Dedifferentiated amniotic fluid mesenchymal stem cell (primary cell): ENCODE measurements at regions not wholly inside any gene's neighbourhood (a gene's known extent, or its start where the extent isn't known, plus 50 kb on each side); places are given as distances from the start of the nearest gene placed in this dataset.
"Not testable (repeated sequence)": the region's sequence is repeated elsewhere in the genome, so short reads cannot be mapped to it uniquely, and the experiment has no call there.

Source experiments
- DNase-seq: peaks from one replicate; pipeline ENCODE4 v3.0.0-alpha.2; 2016; ENCODE audit errors: extremely low spot score

- DNase-seq: no peak
These were observed 286.0 kb upstream of the DEPDC1 start for GRCh38 chr1:68782890-68783289.

- no peak for DNase-seq
These were observed 288.4 kb upstream of the DEPDC1 start for GRCh38 chr1:68785328-68785727.

DNA sequence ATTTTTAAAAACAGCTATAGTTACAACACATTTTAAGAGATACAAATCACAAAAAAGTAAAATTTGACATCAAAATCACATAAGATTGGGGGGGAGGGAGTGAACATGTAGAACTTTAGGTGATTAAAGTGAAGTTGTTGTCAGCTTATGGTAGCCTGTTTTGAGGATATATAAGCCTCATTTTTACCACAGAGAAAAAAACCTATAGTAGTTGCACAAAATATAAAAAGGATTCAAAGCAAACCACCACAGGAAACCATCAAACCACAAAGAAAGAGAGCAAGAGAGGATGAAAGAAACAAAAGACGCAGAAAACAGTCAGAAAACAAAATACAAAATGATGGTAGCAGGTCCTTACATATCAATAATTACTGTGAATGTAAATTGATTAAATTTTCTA lies 291.9 kb upstream of the DEPDC1 start:
- DNase-seq: no peak

GRCh38 chr1:68791800-68792199 lies 294.9 kb upstream of the DEPDC1 start:
- DNase-seq: no peak

- no peak for DNase-seq
These were observed 299.1 kb upstream of the DEPDC1 start for GRCh38 chr1:68795956-68796355.

DNA sequence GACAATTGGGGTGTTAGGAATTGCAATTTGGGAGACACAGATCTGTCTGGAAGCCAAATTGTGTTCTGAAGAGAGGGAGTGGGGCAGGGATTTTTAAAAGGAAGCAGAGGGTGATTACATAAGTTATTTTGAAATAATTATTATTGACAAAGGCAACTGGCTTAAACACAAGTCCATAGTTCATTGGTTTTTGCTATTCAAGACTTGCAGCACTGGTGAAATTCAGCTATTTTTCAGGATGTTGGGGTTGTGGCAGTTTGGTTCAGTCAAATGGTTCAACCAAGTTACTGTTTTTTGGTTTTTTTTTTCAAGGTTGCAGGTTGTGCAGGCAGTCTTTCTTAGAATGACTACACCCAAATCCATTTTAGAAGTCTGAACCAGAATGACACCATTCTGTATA lies 300.0 kb upstream of the DEPDC1 start:
- DNase-seq: no peak

- DNase-seq: no peak
These were observed 301.2 kb upstream of the DEPDC1 start for GRCh38 chr1:68798071-68798470.

GRCh38 chr1:68799096-68799495 lies 302.2 kb upstream of the DEPDC1 start:
- no peak for DNase-seq

- no peak for DNase-seq
These were observed 303.3 kb upstream of the DEPDC1 start for GRCh38 chr1:68800182-68800581.

DNA sequence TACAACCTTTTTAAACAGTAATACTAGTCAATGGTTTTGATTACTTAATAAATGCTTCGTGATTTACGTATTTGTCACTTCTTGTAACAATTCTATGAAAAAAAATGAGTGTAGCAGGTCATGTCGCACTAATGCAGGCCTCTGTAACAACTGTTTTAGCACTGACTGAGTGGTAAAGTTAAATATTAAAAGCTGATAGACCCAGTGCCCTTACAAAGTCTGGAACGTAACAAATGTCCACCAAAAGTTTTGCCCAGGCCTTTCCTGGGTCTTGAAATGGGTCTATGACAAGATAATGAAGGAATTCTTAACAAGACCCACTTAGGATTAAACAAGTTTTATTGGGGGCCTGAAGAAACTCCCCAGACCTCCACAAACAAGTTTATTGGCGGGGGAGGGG lies 304.6 kb upstream of the DEPDC1 start:
- no peak for DNase-seq

DNA sequence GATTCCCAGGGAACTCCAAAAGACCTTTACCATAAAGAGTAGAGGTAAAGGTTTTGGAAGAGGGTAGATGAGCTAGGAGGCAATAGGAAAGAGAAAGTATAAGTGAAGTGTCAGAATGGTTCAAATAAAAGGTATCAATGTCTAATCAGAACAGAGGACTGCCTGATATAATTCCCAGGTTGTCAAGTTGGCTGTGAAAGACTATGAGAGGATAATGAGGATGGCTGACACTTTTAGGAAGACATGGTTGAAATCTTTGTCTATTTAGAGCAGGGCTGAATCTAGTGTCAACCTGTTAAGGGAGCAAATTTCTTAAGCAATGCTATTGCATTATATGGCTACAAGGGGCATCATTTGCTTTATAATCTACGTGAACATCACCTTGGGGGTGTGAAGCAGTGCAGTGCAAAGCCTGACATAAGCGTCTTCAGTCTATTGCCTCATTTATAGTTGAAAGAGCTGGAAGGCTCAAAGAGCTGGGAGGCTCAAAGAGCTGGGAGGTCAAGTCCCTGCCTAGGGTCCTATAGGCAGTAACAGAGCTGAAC lies 308.3 kb upstream of the DEPDC1 start:
- DNase-seq: no peak

- no peak for DNase-seq
These were observed 311.5 kb upstream of the DEPDC1 start for GRCh38 chr1:68808351-68808750.

DNA sequence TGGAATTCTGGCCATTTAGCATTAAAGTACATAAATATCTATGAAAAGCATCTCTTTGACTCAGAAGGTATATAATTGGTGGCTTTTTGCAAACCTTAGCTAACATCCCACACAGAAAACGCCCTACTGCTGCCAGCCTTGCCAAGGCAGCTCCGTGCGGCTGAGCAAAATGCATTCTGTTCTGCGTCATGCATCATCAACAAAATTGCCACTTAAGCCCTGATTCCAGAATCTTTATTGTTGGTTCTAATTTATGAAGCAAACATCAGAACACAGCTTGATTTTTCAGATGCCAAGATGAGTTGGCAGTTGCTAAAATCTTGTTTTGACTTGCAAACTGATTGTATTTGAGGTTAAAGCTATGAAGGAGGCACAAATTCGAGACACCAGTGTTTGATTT lies 314.9 kb upstream of the DEPDC1 start:
- DNase-seq: no peak

- DNase-seq: no peak
These were observed 315.5 kb upstream of the DEPDC1 start for GRCh38 chr1:68812333-68812732.

GRCh38 chr1:68814067-68814466 lies 317.2 kb upstream of the DEPDC1 start:
- DNase-seq: no peak

DNA sequence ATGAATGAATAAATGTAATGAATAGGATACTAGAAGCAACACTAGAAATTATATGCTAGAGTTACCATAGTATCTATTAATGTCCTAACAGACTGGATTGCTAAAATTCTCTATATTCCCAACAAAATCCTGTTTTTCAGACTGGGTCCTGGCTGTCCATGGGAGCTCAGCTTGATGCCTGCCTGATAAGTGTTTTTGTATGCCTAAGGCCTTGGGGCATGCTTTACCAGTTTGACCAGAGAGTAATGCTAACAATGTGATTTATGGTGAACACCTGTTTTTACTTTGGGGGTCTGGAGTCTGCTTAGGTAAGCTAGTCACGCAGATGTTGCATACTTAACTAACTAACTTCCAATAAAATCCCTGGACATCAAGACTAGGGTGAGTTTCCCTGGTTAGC lies 318.8 kb upstream of the DEPDC1 start:
- no peak for DNase-seq

GRCh38 chr1:68817505-68818210 lies 320.8 kb upstream of the DEPDC1 start:
- DNase-seq: not testable (repeated sequence)

DNA sequence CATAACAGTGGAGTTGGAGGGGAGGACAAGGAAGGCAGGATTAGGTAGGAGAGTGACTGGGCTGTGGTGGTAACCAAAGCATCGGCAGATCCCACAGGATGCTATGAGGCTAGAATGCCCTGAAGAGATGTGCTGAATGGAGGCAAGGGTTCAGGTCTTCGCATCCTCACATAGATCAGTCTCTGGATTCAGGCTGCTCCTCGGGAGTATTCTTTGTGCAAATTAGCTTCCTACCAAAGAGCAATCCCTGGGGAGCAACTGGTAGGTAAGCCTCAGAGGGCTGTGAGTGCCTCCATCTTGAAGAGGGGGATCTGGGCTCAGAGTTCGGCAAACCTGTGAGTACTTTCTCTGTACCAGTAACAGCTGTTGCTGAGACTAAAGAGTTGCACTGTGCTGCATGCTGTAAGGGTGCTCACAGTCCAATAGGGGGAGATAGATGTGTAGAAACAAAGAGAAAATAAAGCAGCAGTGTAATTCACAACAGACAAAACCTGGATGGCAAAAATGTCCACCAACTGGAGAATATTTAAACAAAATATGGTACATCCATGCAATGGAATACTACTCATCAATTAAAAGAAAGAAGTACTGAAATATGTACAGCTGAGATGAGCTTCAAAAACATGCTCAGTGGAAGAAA lies 322.4 kb upstream of the DEPDC1 start:
- DNase-seq: peak; percentile 18

DNA sequence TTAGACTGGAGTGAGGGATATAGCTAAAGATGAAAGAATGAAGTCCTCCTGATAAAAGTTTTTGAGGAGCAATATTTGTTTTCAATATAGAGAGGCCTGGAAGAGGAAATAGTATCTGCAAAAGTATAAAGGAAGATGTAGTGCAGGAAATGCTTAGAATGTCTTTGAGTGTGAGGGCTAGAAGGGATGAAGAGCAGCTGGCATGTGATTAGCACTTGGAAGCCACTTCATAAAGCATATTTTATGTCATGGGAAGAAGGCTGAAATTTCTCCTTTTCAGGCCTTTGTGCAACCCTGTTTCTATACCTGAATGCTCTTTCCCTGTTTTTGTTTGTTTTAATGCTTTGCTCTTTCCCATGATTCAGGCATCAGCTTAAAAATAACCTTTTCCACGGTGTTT lies 323.3 kb upstream of the DEPDC1 start:
- no peak for DNase-seq

DNA sequence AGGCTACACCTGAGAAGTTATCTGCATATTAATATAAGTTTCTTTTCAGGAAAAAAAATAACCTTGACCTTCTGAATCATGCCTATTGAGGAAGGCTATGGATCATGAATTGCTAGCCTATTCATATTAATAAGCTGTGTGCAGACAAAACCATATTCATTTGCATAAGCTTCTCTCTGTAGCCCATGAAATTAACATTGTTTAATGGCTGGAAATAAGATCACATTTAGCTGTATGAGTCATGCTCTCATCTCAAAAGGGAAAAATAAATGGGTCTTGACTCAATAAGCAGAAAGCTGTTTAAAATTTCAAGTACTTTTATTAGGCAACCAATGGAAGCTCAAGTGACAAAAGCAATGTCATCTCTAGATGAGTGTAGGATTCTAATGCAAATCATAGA lies 330.0 kb upstream of the DEPDC1 start:
- DNase-seq: no peak

DNA sequence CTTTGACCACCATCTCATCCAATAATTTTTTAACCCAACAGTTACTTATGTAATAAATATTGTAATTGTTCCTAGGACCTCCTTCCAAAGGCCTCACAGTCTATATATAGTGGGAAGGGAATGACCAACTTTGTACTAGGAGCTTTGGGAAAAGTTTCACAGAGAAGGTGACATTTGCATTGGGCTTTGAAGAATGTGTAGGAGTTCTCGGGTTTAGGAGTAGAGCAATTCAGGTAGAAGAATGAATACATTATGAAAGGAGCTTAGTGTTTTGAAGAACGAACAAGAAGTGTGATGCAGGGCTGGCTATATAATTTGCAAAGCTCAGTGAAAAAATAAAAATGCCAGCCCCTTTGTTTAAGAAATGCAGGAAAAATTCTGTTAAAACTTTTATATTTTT lies 330.4 kb upstream of the DEPDC1 start:
- DNase-seq: no peak

GRCh38 chr1:68828013-68828412 lies 331.1 kb upstream of the DEPDC1 start:
- DNase-seq: no peak

- no peak for DNase-seq
These were observed 334.4 kb upstream of the DEPDC1 start for GRCh38 chr1:68831281-68831680.

GRCh38 chr1:68848017-68848416 lies 351.1 kb upstream of the DEPDC1 start:
- DNase-seq: no peak
